ENCODE measurements at regions not wholly inside any gene's neighbourhood (a gene's known extent, or its start where the extent isn't known, plus 50 kb on each side); places are given as distances from the start of the nearest gene placed in this dataset.

GRCh38 chr1:208848854-208849253 lies 604.7 kb upstream of the PLXNA2 start:
- TF ChIP-seq POLR2AphosphoS5 (IDR thresholded peaks at IDR 0.05; ENCODE audit: low read depth, low read length), result no peak
- no peak for TF ChIP-seq SIN3A (IDR thresholded peaks at IDR 0.05; ENCODE audit: borderline replicate concordance, insufficient read depth, low read length)
- TF ChIP-seq FOXP2 (optimal IDR thresholded peaks at IDR 0.05; ENCODE audit: borderline replicate concordance, extremely low read depth, extremely low read length, insufficient read depth), result no peak
- TF ChIP-seq REST (IDR thresholded peaks at IDR 0.05; ENCODE audit: insufficient read depth in 1 of 2, low read depth in 2 of 2, low read length in 2 of 2), result no peak
- no peak for TF ChIP-seq TAF1 (IDR thresholded peaks at IDR 0.05; ENCODE audit: borderline replicate concordance, insufficient read depth, low read length)

All from PFSK-1 (cell line).